ENCODE measurements at regions not wholly inside any gene's neighbourhood (a gene's known extent, or its start where the extent isn't known, plus 50 kb on each side); places are given as distances from the start of the nearest gene placed in this dataset.

DNA sequence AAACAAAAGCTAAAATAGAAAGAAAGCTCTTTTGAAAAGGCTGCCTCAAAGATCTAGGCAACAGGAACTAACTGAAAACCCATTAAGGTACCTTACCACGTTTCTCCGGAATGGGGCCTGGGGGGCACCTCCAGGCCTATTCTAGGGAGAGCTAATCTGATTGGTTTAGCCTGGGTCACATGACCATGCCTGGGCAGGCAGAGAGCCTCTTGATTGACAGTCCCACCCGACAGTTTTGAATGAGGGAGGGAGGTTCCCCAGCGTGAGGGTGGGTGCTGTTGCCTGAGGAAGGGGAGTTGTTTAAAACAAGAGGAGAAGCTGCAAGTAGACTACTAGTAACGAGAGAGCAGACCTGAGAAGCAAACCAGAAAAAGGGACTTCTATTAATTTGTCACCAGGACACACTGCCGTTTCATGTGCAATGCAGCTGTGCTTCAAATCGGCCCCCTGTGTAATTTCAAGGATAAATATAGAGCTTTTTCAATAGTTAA, 143.4 kb upstream of the HS3ST2 start:
- TF ChIP-seq POLR2A (IDR thresholded peaks at IDR 0.05; ENCODE audit: low read depth, low read length): no peak
- TF ChIP-seq, protein P1, sequence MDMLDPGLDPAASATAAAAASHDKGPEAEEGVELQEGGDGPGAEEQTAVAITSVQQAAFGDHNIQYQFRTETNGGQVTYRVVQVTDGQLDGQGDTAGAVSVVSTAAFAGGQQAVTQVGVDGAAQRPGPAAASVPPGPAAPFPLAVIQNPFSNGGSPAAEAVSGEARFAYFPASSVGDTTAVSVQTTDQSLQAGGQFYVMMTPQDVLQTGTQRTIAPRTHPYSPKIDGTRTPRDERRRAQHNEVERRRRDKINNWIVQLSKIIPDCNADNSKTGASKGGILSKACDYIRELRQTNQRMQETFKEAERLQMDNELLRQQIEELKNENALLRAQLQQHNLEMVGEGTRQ (IDR thresholded peaks at IDR 0.05; ENCODE audit: low read depth, low read length): peak; percentile 66
- WGBS, 2 experiments (ENCODE audit: extremely low coverage in 2 of 2, insufficient read length in 1 of 2): 11% methylated on average over 5 of the region's 7 CpGs; no CpG with 5 or more reads in 1 of the 2 experiments
- Histone ChIP-seq H3K14ac (replicated peaks; ENCODE audit: low read depth, low read length) (no peak overlapping the region), H2BK15ac (ENCODE audit: low read depth, low read length) (no peak overlapping the region), H3K9me3 (ENCODE audit: control insufficient read depth, insufficient read depth, low read length) (no peaks in the 10 kb centered on the region), H3K79me1 (ENCODE audit: low read depth in 1 of 2, low read length in 2 of 2) (no peaks in the 10 kb centered on the region), H3K56ac (ENCODE audit: extremely low read depth, insufficient read depth, low read length) (no peak overlapping the region), H4K8ac (ENCODE audit: low read depth in 2 of 2, low read length in 2 of 2) (no peak overlapping the region), H2BK20ac (ENCODE audit: low read depth, low read length) (no peak overlapping the region), H2BK120ac (ENCODE audit: low read depth, low read length) (no peak overlapping the region), H3K9me1 (ENCODE audit: insufficient read depth, low read length) (no peaks in the 10 kb centered on the region), H3K36me3 (ENCODE audit: control insufficient read depth, insufficient read depth, low read length) (no peaks in the 10 kb centered on the region), H3K23ac (ENCODE audit: low read depth, low read length) (no peak overlapping the region), H2AK5ac (ENCODE audit: low read depth, low read length) (no peak overlapping the region), H3K4me1 (ENCODE audit: control insufficient read depth, insufficient read depth, low read length) (no peaks in the 10 kb centered on the region), H4K5ac (ENCODE audit: low read depth, low read length) (no peak overlapping the region), H2AFZ (replicated peaks; ENCODE audit: low read length, poor library complexity) (peak overlapping the region; percentile 9), H2BK5ac (ENCODE audit: low read depth, low read length, poor library complexity, severe bottlenecking) (no peak overlapping the region), H3K4ac (ENCODE audit: low read depth, low read length) (no peak overlapping the region), H2AK9ac (replicated peaks; ENCODE audit: low read depth, low read length, poor library complexity) (no peak overlapping the region), H3K27me3 (ENCODE audit: control insufficient read depth, insufficient read depth, low read length) (peaks cover 20% of the 10 kb centered on the region), H4K91ac (ENCODE audit: insufficient read depth, low read depth, low read length) (no peak overlapping the region), H3K27ac (ENCODE audit: insufficient read depth, low read length) (no peak overlapping the region), H3K4me3 (ENCODE audit: insufficient read depth, low read depth, low read length) (no peak overlapping the region), H4K20me1 (ENCODE audit: insufficient read depth, low read length) (no peaks in the 10 kb centered on the region), H3K9ac (ENCODE audit: low read depth, low read length) (no peak overlapping the region), H3K4me2 (ENCODE audit: low read depth, low read length) (no peak overlapping the region), H3K18ac (ENCODE audit: low read depth, low read length) (no peak overlapping the region)
- BruUV-seq (replicated peaks): no TSS peak
- CTCF ChIA-PET: no interaction called here
- dilution Hi-C loops (cut with HindIII; ENCODE audit: low sequenced_read_pairs, unreplicated experiment): no loop called here
- in situ Hi-C loops (cut with MboI; ENCODE audit: low sequenced_read_pairs): no loop called here
- intact Hi-C loops (cut with micrococcal nuclease): no loop called here
- POLR2A ChIA-PET (ENCODE audit: unreplicated experiment): no interaction called here
- no peak for ATAC-seq (ENCODE audit: low read depth)
- no peak for DNase-seq
